H9 (cell line): ENCODE measurements at regions not wholly inside any gene's neighbourhood (a gene's known extent, or its start where the extent isn't known, plus 50 kb on each side); places are given as distances from the start of the nearest gene placed in this dataset.

ENCODE experiments used
- DNase-seq: peaks from one replicate; pipeline ENCODE4 v3.0.0-alpha.2; 2017
- H2AFZ ChIP-seq: one replicate; pipeline ENCODE4 v1.6.1; 2013; ENCODE audit warnings: mild to moderate bottlenecking, low read length, control low read depth, moderate library complexity
- H2AK5ac ChIP-seq: 2 replicates; pipeline ENCODE4 v1.6.1; 2013; ENCODE audit warnings: low read length, control low read depth, mixed read lengths; ENCODE audit not compliant: insufficient read length
- H2BK120ac ChIP-seq: one replicate; pipeline ENCODE4 v1.6.1; 2013; ENCODE audit warnings: low read depth, mild to moderate bottlenecking, low read length, control low read depth, inconsistent platforms; ENCODE audit not compliant: poor library complexity, severe bottlenecking
- H2BK12ac ChIP-seq: 2 replicates; pipeline ENCODE4 v1.6.1; 2013; ENCODE audit warnings: low read length, control low read depth, mixed read lengths, low read depth; ENCODE audit not compliant: insufficient read length
- H2BK15ac ChIP-seq: 2 replicates; pipeline ENCODE4 v1.6.1; 2013; ENCODE audit warnings: low read depth, low read length, control low read depth
- H2BK20ac ChIP-seq: one replicate; pipeline ENCODE4 v1.6.1; 2013; ENCODE audit warnings: low read depth, mild to moderate bottlenecking, low read length, control low read depth, inconsistent platforms; ENCODE audit not compliant: poor library complexity, severe bottlenecking
- H2BK5ac ChIP-seq: 2 replicates; pipeline ENCODE4 v1.6.1; 2013; ENCODE audit warnings: low read length, control low read depth, mixed read lengths; ENCODE audit not compliant: insufficient read length
- H3K14ac ChIP-seq: 2 replicates; pipeline ENCODE4 v1.6.1; 2013; ENCODE audit warnings: low read length, control low read depth; ENCODE audit not compliant: insufficient read depth
- H3K18ac ChIP-seq: 2 replicates; pipeline ENCODE4 v1.6.1; 2013; ENCODE audit warnings: low read depth, mild to moderate bottlenecking, mixed read lengths, low read length, control low read depth; ENCODE audit not compliant: insufficient read length
- H3K23ac ChIP-seq: 2 replicates; pipeline ENCODE4 v1.6.1; 2013; ENCODE audit warnings: low read length, control low read depth, mixed read lengths, low read depth; ENCODE audit not compliant: insufficient read length
- H3K23me2 ChIP-seq: 2 replicates; pipeline ENCODE4 v1.6.1; 2013; ENCODE audit warnings: low read depth, mild to moderate bottlenecking, mixed read lengths, low read length, control low read depth; ENCODE audit not compliant: insufficient read length, poor library complexity, severe bottlenecking
- H3K27ac ChIP-seq: 2 replicates; pipeline ENCODE4 v1.5.1; 2013; ENCODE audit warnings: low read length, control low read depth, mixed read lengths, low read depth; ENCODE audit not compliant: insufficient read length
- H3K27me3 ChIP-seq: 2 replicates; pipeline ENCODE4 v1.6.1; 2013; ENCODE audit warnings: low read length, control low read depth, inconsistent platforms; ENCODE audit not compliant: insufficient read depth
- H3K4ac ChIP-seq: 2 replicates; pipeline ENCODE4 v1.6.1; 2013; ENCODE audit warnings: low read depth, mild to moderate bottlenecking, control low read depth, inconsistent platforms, low read length, moderate library complexity
- H3K4me1 ChIP-seq: 2 replicates; pipeline ENCODE4 v1.6.1; 2013; ENCODE audit warnings: low read length, control low read depth, inconsistent platforms; ENCODE audit not compliant: insufficient read depth
- H3K4me2 ChIP-seq: 2 replicates; pipeline ENCODE4 v1.6.1; 2013; ENCODE audit warnings: low read length, control low read depth, mixed read lengths; ENCODE audit not compliant: insufficient read length, insufficient read depth
- H3K56ac ChIP-seq: 2 replicates; pipeline ENCODE4 v1.6.1; 2013; ENCODE audit warnings: low read depth, mild to moderate bottlenecking, mixed read lengths, low read length, control low read depth; ENCODE audit not compliant: insufficient read length
- H3K79me1 ChIP-seq: 2 replicates; pipeline ENCODE4 v1.6.1; 2013; ENCODE audit warnings: low read depth, mild to moderate bottlenecking, moderate library complexity, low read length, control low read depth, inconsistent platforms; ENCODE audit not compliant: insufficient read depth, poor library complexity, severe bottlenecking
- H3K79me2 ChIP-seq: 2 replicates; pipeline ENCODE4 v1.6.1; 2013; ENCODE audit warnings: low read length, control low read depth, inconsistent platforms; ENCODE audit not compliant: insufficient read depth
- H3K9ac ChIP-seq: 2 replicates; pipeline ENCODE4 v1.6.1; 2013; ENCODE audit warnings: low read length, control low read depth, mixed read lengths; ENCODE audit not compliant: insufficient read length; ENCODE audit errors: extremely low read depth
- H3K9me3 ChIP-seq: one replicate; pipeline ENCODE4 v1.6.1; 2013; ENCODE audit warnings: low read depth, low read length, inconsistent platforms; ENCODE audit not compliant: control insufficient read depth
- H3T11ph ChIP-seq: one replicate; pipeline ENCODE4 v1.6.1; 2013; ENCODE audit warnings: mild to moderate bottlenecking, low read length, control low read depth, inconsistent platforms
- H4K20me1 ChIP-seq: one replicate; pipeline ENCODE4 v1.6.1; 2013; ENCODE audit not compliant: control insufficient read depth, insufficient read length, insufficient read depth
- H4K5ac ChIP-seq: 2 replicates; pipeline ENCODE4 v1.6.1; 2013; ENCODE audit warnings: low read depth, mild to moderate bottlenecking, mixed read lengths, low read length, control low read depth; ENCODE audit not compliant: insufficient read length
- H4K8ac ChIP-seq: replicated peaks from 2 replicates; pipeline ENCODE4 v1.6.1; 2013; ENCODE audit warnings: low read length, control low read depth, mixed read lengths, low read depth; ENCODE audit not compliant: insufficient read length
- H4K91ac ChIP-seq: 2 replicates; pipeline ENCODE4 v1.6.1; 2013; ENCODE audit warnings: low read depth, mild to moderate bottlenecking, moderate library complexity, mixed read lengths, low read length, control low read depth; ENCODE audit not compliant: insufficient read length
- H3K27ac Mint-ChIP-seq, 3 experiments: 2 replicates in 2 of 3; 3 replicates in 1 of 3; pipeline ENCODE4 v1.8.0; 2020 to 2021; ENCODE audit warnings: mixed read lengths in 3 of 3, mild to moderate bottlenecking in 1 of 3, moderate library complexity in 1 of 3
- H3K27me3 Mint-ChIP-seq: 2 replicates; pipeline ENCODE4 v1.8.0; 2021; ENCODE audit warnings: low read depth, mild to moderate bottlenecking, moderate library complexity, mixed read lengths
- H3K36me3 Mint-ChIP-seq, 3 experiments: 2 replicates in 2 of 3; 3 replicates in 1 of 3; pipeline ENCODE4 v1.8.0; 2020 to 2021; ENCODE audit warnings: low read depth in 3 of 3, mixed read lengths in 3 of 3; ENCODE audit not compliant: insufficient read depth in 1 of 3
- H3K4me1 Mint-ChIP-seq, 2 experiments: 2 replicates each; pipeline ENCODE4 v1.8.0; 2020; ENCODE audit warnings: mixed read lengths in 2 of 2
- H3K4me3 Mint-ChIP-seq, 2 experiments: 2 replicates in 1 of 2; 3 replicates in 1 of 2; pipeline ENCODE4 v1.8.0; 2020 to 2021; ENCODE audit warnings: mild to moderate bottlenecking in 2 of 2, mixed read lengths in 2 of 2, moderate library complexity in 1 of 2
- H3K9me3 Mint-ChIP-seq, 2 experiments: 2 replicates in 1 of 2; 3 replicates in 1 of 2; pipeline ENCODE4 v1.8.0; 2020; ENCODE audit warnings: mild to moderate bottlenecking in 2 of 2, mixed read lengths in 2 of 2, moderate library complexity in 1 of 2
- CTCF ChIP-seq: fragments of 200-600 bp; sonication (generic); conservative IDR thresholded peaks from 3 replicates; pipeline ENCODE4 v1.8.0; 2021; ENCODE audit warnings: antibody characterized with exemption, mild to moderate bottlenecking
- WGBS: extraction: QIAGEN DNeasy Blood & Tissue Kit; methylation state at CpG from one replicate; pipeline ENCODE4 v1.1.7; 2013; ENCODE audit warnings: missing lambda C conversion rate, low lambda C conversion rate, mixed read lengths; ENCODE audit not compliant: insufficient read length; ENCODE audit errors: extremely low coverage; 5-methylcytosine and 5-hydroxymethylcytosine counted together

GRCh38 chr6:113353392-113353791 is 503.8 kb upstream of the MARCKS start:
- H3K4me2 ChIP-seq, result no peak overlapping the region
- no CpG with 5 or more reads among the region's 2 CpGs for WGBS
- no peaks in the 10 kb centered on the region for H3K4me1 ChIP-seq
- H2BK5ac ChIP-seq, result no peak overlapping the region
- H3K18ac ChIP-seq, result no peak overlapping the region
- H2BK15ac ChIP-seq, result no peak overlapping the region
- H3K56ac ChIP-seq, result no peak overlapping the region
- no peak for TF ChIP-seq CTCF
- H3K79me2 ChIP-seq, result no peaks in the 10 kb centered on the region
- no peaks in the 10 kb centered on the region for H3K9me3 Mint-ChIP-seq
- H4K8ac ChIP-seq, result no peak overlapping the region
- H3K79me1 ChIP-seq, result no peaks in the 10 kb centered on the region
- H3K36me3 Mint-ChIP-seq, result no peaks in the 10 kb centered on the region
- no peaks in the 10 kb centered on the region for H3K9me3 ChIP-seq
- no peaks in the 10 kb centered on the region for H4K20me1 ChIP-seq
- H3K27ac Mint-ChIP-seq, result no peak overlapping the region
- no peak overlapping the region for H3K4ac ChIP-seq
- H2BK12ac ChIP-seq, result no peak overlapping the region
- H3K27me3 ChIP-seq, result no peaks in the 10 kb centered on the region
- H3T11ph ChIP-seq, result no peak overlapping the region
- peaks cover 0 to 3% of the 10 kb centered on the region in 2 experiments; a peak in 1 of 4 replicates for H3K4me1 Mint-ChIP-seq
- H2BK20ac ChIP-seq, result no peak overlapping the region
- no peak overlapping the region for H3K14ac ChIP-seq
- no peak for DNase-seq
- H2AK5ac ChIP-seq, result no peak overlapping the region
- H4K5ac ChIP-seq, result no peak overlapping the region
- H2BK120ac ChIP-seq, result no peak overlapping the region
- no peak overlapping the region for H3K4me3 Mint-ChIP-seq
- H3K9ac ChIP-seq, result no peak overlapping the region
- no peak overlapping the region for H4K91ac ChIP-seq
- no peak overlapping the region for H3K27ac ChIP-seq
- H2AFZ ChIP-seq, result no peak overlapping the region
- H3K23ac ChIP-seq, result no peak overlapping the region
- no peaks in the 10 kb centered on the region for H3K27me3 Mint-ChIP-seq
- no peaks in the 10 kb centered on the region for H3K23me2 ChIP-seq
